Endothelial cell of umbilical vein (primary cell): ENCODE measurements at regions not wholly inside any gene's neighbourhood (a gene's known extent, or its start where the extent isn't known, plus 50 kb on each side); places are given as distances from the start of the nearest gene placed in this dataset.

Source experiments
- EZH2 ChIP-seq: IDR thresholded peaks from 2 replicates; pipeline ENCODE4 v1.6.1; 2012; ENCODE audit warnings: borderline replicate concordance, low read depth, mild to moderate bottlenecking, moderate library complexity, low read length, inconsistent platforms; ENCODE audit not compliant: severe bottlenecking
- MYC ChIP-seq: IDR thresholded peaks from one replicate; pipeline ENCODE4 v1.6.1; 2011; ENCODE audit warnings: mild to moderate bottlenecking, low read depth, low read length
- POLR2A ChIP-seq: IDR thresholded peaks from 2 replicates; pipeline ENCODE4 v1.6.1; 2012; ENCODE audit warnings: low read depth, mild to moderate bottlenecking, control low read depth, low read length
- TF ChIP-seq, protein P1 (sequence below), 2 donors: IDR thresholded peaks; 1 replicate in 1 of 2; 2 replicates in 1 of 2; pipeline ENCODE4 v1.5.1; 2011; ENCODE audit warnings: low read length in 2 of 2, mild to moderate bottlenecking in 2 of 2, moderate library complexity in 2 of 2, control low read depth in 1 of 2, inconsistent platforms in 1 of 2, low read depth in 1 of 2; ENCODE audit not compliant: insufficient read depth in 1 of 2; ENCODE audit errors: extremely low read depth in 1 of 2

DNA sequence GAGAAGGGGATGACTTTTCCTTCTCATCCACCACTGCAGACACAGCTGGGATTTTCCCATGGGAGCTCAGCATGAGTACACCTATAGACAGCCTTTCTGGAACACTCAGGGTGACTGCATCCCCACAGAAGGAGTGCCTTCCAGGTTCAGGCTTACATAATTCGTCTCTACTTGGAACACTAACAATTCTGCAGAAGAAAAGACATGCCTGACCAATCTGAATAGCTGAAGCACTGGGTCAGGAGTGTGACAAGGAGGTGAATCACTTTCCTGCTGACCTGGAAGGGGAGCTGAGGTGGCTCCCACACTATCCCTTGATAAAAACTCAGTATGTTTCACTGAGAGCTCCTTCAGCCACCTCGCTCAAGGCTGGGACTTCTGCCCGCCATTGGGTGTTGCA is 425.3 kb downstream of the TLR4 start:
- no peak for TF ChIP-seq EZH2
- TF ChIP-seq POLR2A, result no peak
- TF ChIP-seq, protein P1, sequence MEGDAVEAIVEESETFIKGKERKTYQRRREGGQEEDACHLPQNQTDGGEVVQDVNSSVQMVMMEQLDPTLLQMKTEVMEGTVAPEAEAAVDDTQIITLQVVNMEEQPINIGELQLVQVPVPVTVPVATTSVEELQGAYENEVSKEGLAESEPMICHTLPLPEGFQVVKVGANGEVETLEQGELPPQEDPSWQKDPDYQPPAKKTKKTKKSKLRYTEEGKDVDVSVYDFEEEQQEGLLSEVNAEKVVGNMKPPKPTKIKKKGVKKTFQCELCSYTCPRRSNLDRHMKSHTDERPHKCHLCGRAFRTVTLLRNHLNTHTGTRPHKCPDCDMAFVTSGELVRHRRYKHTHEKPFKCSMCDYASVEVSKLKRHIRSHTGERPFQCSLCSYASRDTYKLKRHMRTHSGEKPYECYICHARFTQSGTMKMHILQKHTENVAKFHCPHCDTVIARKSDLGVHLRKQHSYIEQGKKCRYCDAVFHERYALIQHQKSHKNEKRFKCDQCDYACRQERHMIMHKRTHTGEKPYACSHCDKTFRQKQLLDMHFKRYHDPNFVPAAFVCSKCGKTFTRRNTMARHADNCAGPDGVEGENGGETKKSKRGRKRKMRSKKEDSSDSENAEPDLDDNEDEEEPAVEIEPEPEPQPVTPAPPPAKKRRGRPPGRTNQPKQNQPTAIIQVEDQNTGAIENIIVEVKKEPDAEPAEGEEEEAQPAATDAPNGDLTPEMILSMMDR (IDR thresholded peaks at IDR 0.05; ENCODE audit: extremely low read depth in 1 of 2, insufficient read depth in 1 of 2, low read depth in 1 of 2, low read length in 2 of 2), result no peak
- no peak for TF ChIP-seq MYC
